ENCODE measurements at regions not wholly inside any gene's neighbourhood (a gene's known extent, or its start where the extent isn't known, plus 50 kb on each side); places are given as distances from the start of the nearest gene placed in this dataset.

- TF ChIP-seq, protein P1, sequence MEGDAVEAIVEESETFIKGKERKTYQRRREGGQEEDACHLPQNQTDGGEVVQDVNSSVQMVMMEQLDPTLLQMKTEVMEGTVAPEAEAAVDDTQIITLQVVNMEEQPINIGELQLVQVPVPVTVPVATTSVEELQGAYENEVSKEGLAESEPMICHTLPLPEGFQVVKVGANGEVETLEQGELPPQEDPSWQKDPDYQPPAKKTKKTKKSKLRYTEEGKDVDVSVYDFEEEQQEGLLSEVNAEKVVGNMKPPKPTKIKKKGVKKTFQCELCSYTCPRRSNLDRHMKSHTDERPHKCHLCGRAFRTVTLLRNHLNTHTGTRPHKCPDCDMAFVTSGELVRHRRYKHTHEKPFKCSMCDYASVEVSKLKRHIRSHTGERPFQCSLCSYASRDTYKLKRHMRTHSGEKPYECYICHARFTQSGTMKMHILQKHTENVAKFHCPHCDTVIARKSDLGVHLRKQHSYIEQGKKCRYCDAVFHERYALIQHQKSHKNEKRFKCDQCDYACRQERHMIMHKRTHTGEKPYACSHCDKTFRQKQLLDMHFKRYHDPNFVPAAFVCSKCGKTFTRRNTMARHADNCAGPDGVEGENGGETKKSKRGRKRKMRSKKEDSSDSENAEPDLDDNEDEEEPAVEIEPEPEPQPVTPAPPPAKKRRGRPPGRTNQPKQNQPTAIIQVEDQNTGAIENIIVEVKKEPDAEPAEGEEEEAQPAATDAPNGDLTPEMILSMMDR (IDR thresholded peaks at IDR 0.05): no peak
- Histone ChIP-seq H3K9ac (ENCODE audit: insufficient read depth, low read length, poor library complexity, severe bottlenecking) (no peak overlapping the region), H3K27ac (ENCODE audit: low read depth in 1 of 2, low read length in 2 of 2) (no peak overlapping the region), H3K4me2 (replicated peaks; ENCODE audit: extremely low read depth, low read length, poor library complexity, severe bottlenecking) (no peak overlapping the region), H3K4me1 (ENCODE audit: control insufficient read depth in 1 of 2, insufficient read depth in 2 of 2, low read length in 2 of 2) (peaks cover 0 to 9% of the 10 kb centered on the region in 2 donors), H3K27me3 (ENCODE audit: control insufficient read depth in 2 of 2, insufficient read depth in 2 of 2, low read length in 2 of 2) (no peaks in the 10 kb centered on the region), H3K4me3 (replicated peaks in 1 of 3; ENCODE audit: low read depth in 2 of 3, low read length in 3 of 3) (no peak overlapping the region), H3K9me3 (replicated peaks in 1 of 2; ENCODE audit: control insufficient read depth in 1 of 2, insufficient read depth in 1 of 2, low read length in 2 of 2) (no peaks in the 10 kb centered on the region), H2AFZ (ENCODE audit: insufficient read depth, low read depth, low read length, poor library complexity, severe bottlenecking) (no peak overlapping the region), H3K36me3 (replicated peaks in 1 of 2; ENCODE audit: control insufficient read depth in 1 of 2, insufficient read depth in 2 of 2, low read length in 2 of 2) (no peaks in the 10 kb centered on the region), H3K79me2 (ENCODE audit: insufficient read depth, low read length) (no peaks in the 10 kb centered on the region), H4K20me1 (ENCODE audit: insufficient read depth, low read length) (no peaks in the 10 kb centered on the region)
- H3K36me3 Mint-ChIP-seq: no peaks in the 10 kb centered on the region
- H3K9me3 Mint-ChIP-seq: no peaks in the 10 kb centered on the region
- no peak overlapping the region for H3K4me3 Mint-ChIP-seq
- intact Hi-C loops (cut with micrococcal nuclease): no loop called here
- H3K4me1 Mint-ChIP-seq: peaks cover 16% of the 10 kb centered on the region
- peaks cover 0 to 5% (median 0%) of the 10 kb centered on the region in 3 donors for H3K27me3 Mint-ChIP-seq (ENCODE audit: low read depth in 3 of 3)
- no peak overlapping the region for H3K27ac Mint-ChIP-seq
- no peak for DNase-seq
- WGBS (ENCODE audit: insufficient coverage): 83% methylated on average over 6 of the region's 7 CpGs
Observed at GRCh38 chr18:24656551-24657443, 196.4 kb downstream of the HRH4 start.

- Histone ChIP-seq H3K36me3 (replicated peaks in 1 of 2; ENCODE audit: control insufficient read depth in 1 of 2, insufficient read depth in 2 of 2, low read length in 2 of 2) (no peaks in the 10 kb centered on the region), H3K4me3 (replicated peaks in 1 of 3; ENCODE audit: low read depth in 2 of 3, low read length in 3 of 3) (no peak overlapping the region), H3K9ac (ENCODE audit: insufficient read depth, low read length, poor library complexity, severe bottlenecking) (no peak overlapping the region), H3K79me2 (ENCODE audit: insufficient read depth, low read length) (no peaks in the 10 kb centered on the region), H4K20me1 (ENCODE audit: insufficient read depth, low read length) (no peaks in the 10 kb centered on the region), H2AFZ (ENCODE audit: insufficient read depth, low read depth, low read length, poor library complexity, severe bottlenecking) (peak overlapping the region; percentile 18), H3K27me3 (ENCODE audit: control insufficient read depth in 2 of 2, insufficient read depth in 2 of 2, low read length in 2 of 2) (no peaks in the 10 kb centered on the region), H3K4me1 (ENCODE audit: control insufficient read depth in 1 of 2, insufficient read depth in 2 of 2, low read length in 2 of 2) (peaks cover 0 to 9% of the 10 kb centered on the region in 2 donors), H3K4me2 (replicated peaks; ENCODE audit: extremely low read depth, low read length, poor library complexity, severe bottlenecking) (no peak overlapping the region), H3K9me3 (replicated peaks in 1 of 2; ENCODE audit: control insufficient read depth in 1 of 2, insufficient read depth in 1 of 2, low read length in 2 of 2) (no peaks in the 10 kb centered on the region), H3K27ac (ENCODE audit: low read depth in 1 of 2, low read length in 2 of 2) (no peak overlapping the region)
- 12% methylated on average over 7 of the region's 7 CpGs for WGBS (ENCODE audit: insufficient coverage)
- Mint-ChIP-seq H3K4me1 (peaks cover 16% of the 10 kb centered on the region), H3K9me3 (no peaks in the 10 kb centered on the region), H3K4me3 (no peak overlapping the region), H3K27me3 (ENCODE audit: low read depth in 3 of 3) (peaks cover 0 to 5% (median 0%) of the 10 kb centered on the region in 3 donors), H3K36me3 (no peaks in the 10 kb centered on the region), H3K27ac (no peak overlapping the region)
- TF ChIP-seq, protein P1 (IDR thresholded peaks at IDR 0.05): no peak
- DNase-seq: no peak
- intact Hi-C loops (cut with micrococcal nuclease): no loop called here
Observed at GRCh38 chr18:24657444-24657842, 197.0 kb downstream of the HRH4 start.

All from CD14-positive monocyte (primary cell).